ENCODE measurements at regions not wholly inside any gene's neighbourhood (a gene's known extent, or its start where the extent isn't known, plus 50 kb on each side); places are given as distances from the start of the nearest gene placed in this dataset.

DNA sequence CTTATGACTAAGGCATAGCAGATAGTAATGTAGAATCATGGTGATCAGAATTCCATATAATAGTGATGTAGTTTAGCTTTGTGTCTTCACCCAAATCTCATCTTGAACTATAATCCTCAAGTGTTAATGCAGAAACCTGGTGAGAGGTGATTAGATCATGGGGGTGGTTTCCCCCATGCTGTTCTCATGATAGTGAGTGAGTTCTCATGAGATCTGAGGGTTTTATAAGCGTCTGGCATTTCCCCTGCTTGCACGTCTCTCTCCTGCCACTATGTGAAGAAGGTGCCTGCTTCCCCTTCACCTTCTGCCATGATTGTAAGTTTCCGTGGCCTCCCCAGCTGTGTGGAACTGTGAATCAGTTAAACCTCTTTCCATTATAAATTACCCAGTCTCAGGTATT is 138.7 kb upstream of the CBLB start:
- TF ChIP-seq, protein P1, sequence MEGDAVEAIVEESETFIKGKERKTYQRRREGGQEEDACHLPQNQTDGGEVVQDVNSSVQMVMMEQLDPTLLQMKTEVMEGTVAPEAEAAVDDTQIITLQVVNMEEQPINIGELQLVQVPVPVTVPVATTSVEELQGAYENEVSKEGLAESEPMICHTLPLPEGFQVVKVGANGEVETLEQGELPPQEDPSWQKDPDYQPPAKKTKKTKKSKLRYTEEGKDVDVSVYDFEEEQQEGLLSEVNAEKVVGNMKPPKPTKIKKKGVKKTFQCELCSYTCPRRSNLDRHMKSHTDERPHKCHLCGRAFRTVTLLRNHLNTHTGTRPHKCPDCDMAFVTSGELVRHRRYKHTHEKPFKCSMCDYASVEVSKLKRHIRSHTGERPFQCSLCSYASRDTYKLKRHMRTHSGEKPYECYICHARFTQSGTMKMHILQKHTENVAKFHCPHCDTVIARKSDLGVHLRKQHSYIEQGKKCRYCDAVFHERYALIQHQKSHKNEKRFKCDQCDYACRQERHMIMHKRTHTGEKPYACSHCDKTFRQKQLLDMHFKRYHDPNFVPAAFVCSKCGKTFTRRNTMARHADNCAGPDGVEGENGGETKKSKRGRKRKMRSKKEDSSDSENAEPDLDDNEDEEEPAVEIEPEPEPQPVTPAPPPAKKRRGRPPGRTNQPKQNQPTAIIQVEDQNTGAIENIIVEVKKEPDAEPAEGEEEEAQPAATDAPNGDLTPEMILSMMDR (IDR thresholded peaks at IDR 0.05; ENCODE audit: low read depth, low read length, missing input control): no peak
- no peak for TF ChIP-seq TAF1 (conservative IDR thresholded peaks at IDR 0.05)
- TF ChIP-seq SP1 (IDR thresholded peaks at IDR 0.05): no peak
- TF ChIP-seq, protein P2, sequence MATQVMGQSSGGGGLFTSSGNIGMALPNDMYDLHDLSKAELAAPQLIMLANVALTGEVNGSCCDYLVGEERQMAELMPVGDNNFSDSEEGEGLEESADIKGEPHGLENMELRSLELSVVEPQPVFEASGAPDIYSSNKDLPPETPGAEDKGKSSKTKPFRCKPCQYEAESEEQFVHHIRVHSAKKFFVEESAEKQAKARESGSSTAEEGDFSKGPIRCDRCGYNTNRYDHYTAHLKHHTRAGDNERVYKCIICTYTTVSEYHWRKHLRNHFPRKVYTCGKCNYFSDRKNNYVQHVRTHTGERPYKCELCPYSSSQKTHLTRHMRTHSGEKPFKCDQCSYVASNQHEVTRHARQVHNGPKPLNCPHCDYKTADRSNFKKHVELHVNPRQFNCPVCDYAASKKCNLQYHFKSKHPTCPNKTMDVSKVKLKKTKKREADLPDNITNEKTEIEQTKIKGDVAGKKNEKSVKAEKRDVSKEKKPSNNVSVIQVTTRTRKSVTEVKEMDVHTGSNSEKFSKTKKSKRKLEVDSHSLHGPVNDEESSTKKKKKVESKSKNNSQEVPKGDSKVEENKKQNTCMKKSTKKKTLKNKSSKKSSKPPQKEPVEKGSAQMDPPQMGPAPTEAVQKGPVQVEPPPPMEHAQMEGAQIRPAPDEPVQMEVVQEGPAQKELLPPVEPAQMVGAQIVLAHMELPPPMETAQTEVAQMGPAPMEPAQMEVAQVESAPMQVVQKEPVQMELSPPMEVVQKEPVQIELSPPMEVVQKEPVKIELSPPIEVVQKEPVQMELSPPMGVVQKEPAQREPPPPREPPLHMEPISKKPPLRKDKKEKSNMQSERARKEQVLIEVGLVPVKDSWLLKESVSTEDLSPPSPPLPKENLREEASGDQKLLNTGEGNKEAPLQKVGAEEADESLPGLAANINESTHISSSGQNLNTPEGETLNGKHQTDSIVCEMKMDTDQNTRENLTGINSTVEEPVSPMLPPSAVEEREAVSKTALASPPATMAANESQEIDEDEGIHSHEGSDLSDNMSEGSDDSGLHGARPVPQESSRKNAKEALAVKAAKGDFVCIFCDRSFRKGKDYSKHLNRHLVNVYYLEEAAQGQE (IDR thresholded peaks at IDR 0.05): no peak
- TF ChIP-seq RAD21 (IDR thresholded peaks at IDR 0.05): no peak
- TF ChIP-seq YY1 (IDR thresholded peaks at IDR 0.05): no peak

Data from liver (tissue), 3 donors.